Loucy (cell line): ENCODE measurements at regions not wholly inside any gene's neighbourhood (a gene's known extent, or its start where the extent isn't known, plus 50 kb on each side); places are given as distances from the start of the nearest gene placed in this dataset.

Source experiments
- EZH2phosphoT487 ChIP-seq: fragments of 200-600 bp; IDR thresholded peaks from 2 replicates; pipeline ENCODE4 v1.6.1; 2018; ENCODE audit warnings: antibody characterized with exemption, mild to moderate bottlenecking, moderate library complexity, borderline replicate concordance
- TF ChIP-seq, protein P1 (sequence below): fragments of 200-600 bp; sonication (generic); conservative IDR thresholded peaks from 2 replicates; pipeline ENCODE4 v1.5.1; 2014; ENCODE audit warnings: mild to moderate bottlenecking, antibody characterized with exemption, low read length

GRCh38 chr4:103982454-103982853 is 262.7 kb upstream of the TACR3 start:
- TF ChIP-seq, protein P1, sequence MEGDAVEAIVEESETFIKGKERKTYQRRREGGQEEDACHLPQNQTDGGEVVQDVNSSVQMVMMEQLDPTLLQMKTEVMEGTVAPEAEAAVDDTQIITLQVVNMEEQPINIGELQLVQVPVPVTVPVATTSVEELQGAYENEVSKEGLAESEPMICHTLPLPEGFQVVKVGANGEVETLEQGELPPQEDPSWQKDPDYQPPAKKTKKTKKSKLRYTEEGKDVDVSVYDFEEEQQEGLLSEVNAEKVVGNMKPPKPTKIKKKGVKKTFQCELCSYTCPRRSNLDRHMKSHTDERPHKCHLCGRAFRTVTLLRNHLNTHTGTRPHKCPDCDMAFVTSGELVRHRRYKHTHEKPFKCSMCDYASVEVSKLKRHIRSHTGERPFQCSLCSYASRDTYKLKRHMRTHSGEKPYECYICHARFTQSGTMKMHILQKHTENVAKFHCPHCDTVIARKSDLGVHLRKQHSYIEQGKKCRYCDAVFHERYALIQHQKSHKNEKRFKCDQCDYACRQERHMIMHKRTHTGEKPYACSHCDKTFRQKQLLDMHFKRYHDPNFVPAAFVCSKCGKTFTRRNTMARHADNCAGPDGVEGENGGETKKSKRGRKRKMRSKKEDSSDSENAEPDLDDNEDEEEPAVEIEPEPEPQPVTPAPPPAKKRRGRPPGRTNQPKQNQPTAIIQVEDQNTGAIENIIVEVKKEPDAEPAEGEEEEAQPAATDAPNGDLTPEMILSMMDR: no peak
- no peak for TF ChIP-seq EZH2phosphoT487
